ENCODE measurements at regions not wholly inside any gene's neighbourhood (a gene's known extent, or its start where the extent isn't known, plus 50 kb on each side); places are given as distances from the start of the nearest gene placed in this dataset.

DNA sequence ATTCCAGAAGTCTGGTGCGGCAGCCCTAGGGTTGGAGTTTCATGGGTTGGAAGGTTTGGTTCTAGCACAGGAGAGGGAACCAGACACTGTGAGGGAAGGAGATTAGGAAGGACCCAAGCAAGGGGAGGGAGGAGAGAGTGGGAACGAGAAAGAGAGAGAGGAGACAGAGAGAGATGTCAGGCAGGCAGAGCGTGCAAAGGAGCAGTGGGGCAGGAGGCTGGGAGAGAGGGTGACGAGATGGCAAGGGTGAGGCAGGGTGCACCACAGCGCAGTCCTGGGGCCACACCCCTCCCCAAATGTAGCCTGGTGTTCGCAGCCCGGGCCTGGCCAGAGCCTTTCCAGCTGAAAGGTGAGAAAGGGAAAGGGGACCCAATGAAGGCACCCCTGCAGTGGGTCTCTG, 162.9 kb upstream of the TLE3 start:
- TF ChIP-seq, protein P1, sequence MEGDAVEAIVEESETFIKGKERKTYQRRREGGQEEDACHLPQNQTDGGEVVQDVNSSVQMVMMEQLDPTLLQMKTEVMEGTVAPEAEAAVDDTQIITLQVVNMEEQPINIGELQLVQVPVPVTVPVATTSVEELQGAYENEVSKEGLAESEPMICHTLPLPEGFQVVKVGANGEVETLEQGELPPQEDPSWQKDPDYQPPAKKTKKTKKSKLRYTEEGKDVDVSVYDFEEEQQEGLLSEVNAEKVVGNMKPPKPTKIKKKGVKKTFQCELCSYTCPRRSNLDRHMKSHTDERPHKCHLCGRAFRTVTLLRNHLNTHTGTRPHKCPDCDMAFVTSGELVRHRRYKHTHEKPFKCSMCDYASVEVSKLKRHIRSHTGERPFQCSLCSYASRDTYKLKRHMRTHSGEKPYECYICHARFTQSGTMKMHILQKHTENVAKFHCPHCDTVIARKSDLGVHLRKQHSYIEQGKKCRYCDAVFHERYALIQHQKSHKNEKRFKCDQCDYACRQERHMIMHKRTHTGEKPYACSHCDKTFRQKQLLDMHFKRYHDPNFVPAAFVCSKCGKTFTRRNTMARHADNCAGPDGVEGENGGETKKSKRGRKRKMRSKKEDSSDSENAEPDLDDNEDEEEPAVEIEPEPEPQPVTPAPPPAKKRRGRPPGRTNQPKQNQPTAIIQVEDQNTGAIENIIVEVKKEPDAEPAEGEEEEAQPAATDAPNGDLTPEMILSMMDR (conservative IDR thresholded peaks at IDR 0.05; ENCODE audit: low read depth, low read length) = no peak
- TF ChIP-seq, protein P2, sequence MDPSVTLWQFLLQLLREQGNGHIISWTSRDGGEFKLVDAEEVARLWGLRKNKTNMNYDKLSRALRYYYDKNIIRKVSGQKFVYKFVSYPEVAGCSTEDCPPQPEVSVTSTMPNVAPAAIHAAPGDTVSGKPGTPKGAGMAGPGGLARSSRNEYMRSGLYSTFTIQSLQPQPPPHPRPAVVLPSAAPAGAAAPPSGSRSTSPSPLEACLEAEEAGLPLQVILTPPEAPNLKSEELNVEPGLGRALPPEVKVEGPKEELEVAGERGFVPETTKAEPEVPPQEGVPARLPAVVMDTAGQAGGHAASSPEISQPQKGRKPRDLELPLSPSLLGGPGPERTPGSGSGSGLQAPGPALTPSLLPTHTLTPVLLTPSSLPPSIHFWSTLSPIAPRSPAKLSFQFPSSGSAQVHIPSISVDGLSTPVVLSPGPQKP (IDR thresholded peaks at IDR 0.05; ENCODE audit: borderline replicate concordance, low read depth, low read length) = no peak
- TF ChIP-seq RFX5 (IDR thresholded peaks at IDR 0.05; ENCODE audit: low read depth, low read length) (no peak), POLR2A (IDR thresholded peaks at IDR 0.05; ENCODE audit: low read depth, low read length) (no peak), RAD21 (IDR thresholded peaks at IDR 0.05; ENCODE audit: low read length) (no peak), MAFK (IDR thresholded peaks at IDR 0.05; ENCODE audit: low read depth, low read length) (no peak), BHLHE40 (IDR thresholded peaks at IDR 0.05; ENCODE audit: low read depth, low read length) (no peak)
